ENCODE measurements at regions not wholly inside any gene's neighbourhood (a gene's known extent, or its start where the extent isn't known, plus 50 kb on each side); places are given as distances from the start of the nearest gene placed in this dataset.
"Not testable (repeated sequence)": the region's sequence is repeated elsewhere in the genome, so short reads cannot be mapped to it uniquely, and the experiment has no call there.

- TF ChIP-seq CREB5 (CRISPR knock-in tag; IDR thresholded peaks at IDR 0.05; ENCODE audit: low read depth); GLIS3 (CRISPR knock-in tag; IDR thresholded peaks at IDR 0.05); PATZ1 (CRISPR knock-in tag; IDR thresholded peaks at IDR 0.05; ENCODE audit: borderline replicate concordance); CSDC2 (CRISPR knock-in tag; IDR thresholded peaks at IDR 0.05); ZNF8 (CRISPR knock-in tag; IDR thresholded peaks at IDR 0.05): not testable (repeated sequence)
Observed at GRCh38 chr7:103235824-103236223, 61.4 kb upstream of the PMPCB start.

Measured in SK-N-SH treated with all-trans-retinoic acid at 6 μM for 48 hours (cell line).